GM19035 (cell line): ENCODE measurements at regions not wholly inside any gene's neighbourhood (a gene's known extent, or its start where the extent isn't known, plus 50 kb on each side); places are given as distances from the start of the nearest gene placed in this dataset.

Experiments
- ATAC-seq: cut with Tn5 transposase; IDR thresholded peaks from one replicate; pipeline ENCODE4 v1.9.1; 2021; ENCODE audit not compliant: unreplicated experiment

GRCh38 chr1:220367833-220368232, 95.6 kb upstream of the RAB3GAP2 start:
- no peak for ATAC-seq

DNA sequence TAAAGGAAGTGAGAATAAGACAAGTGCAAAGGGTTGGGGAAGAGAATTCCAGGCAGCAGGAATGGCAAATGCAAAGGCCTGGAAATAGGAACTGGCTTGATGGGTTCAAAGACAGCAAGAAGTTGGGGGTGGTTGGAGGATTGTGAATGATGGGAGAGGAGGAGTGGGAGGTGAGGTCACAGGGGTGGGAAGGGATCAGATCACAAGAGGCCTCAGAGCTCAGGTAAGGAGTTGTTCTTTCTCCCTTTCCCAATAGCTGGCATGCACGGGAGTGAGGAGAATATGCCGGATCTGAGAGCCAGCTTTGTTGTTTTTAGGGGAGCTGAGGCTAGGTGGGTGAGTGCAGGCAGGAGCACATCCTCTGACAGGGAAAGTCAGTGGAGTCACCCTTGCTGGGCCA, 94.0 kb upstream of the RAB3GAP2 start:
- ATAC-seq = no peak

- no peak for ATAC-seq
These were observed 91.1 kb upstream of the RAB3GAP2 start for GRCh38 chr1:220363196-220363837.

DNA sequence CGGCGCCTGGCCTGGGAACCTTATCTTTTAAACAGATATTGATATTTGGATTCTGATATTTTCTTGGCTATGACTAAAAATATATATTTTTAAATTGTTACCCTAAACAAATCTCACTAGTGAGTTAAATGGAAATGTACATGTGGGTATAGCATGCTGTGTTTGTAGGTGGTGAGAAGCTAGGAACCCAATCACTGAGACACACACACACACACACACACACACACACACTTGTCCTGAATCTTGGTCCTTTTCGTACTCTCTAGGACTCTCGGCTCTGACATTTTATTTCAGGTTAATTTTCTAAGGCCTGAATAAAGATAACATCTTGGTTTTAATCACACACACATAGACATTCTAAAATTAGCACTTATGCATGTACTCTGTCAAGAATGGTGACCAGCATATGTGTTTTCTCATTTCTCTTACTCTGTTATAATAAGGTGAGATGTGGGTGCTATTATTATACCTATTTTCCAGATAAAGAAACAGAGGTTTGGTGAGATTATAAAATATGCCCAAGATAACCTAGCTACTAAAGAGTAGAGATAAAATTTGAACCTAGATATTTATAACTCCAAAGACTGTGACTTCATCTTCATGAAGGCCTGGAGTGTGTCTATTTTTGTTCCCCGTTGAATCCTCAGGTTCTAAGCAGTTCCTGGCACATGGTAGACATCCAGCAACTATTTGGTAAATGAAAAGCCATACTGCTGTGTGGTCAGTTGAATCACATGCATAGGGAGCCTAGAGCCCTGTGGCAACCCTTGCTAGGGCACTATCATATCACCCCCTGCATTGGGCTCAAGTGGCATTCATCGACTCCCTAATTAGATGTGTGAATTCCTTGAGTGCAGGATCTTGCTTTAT, 85.0 kb upstream of the RAB3GAP2 start:
- no peak for ATAC-seq

- no peak for ATAC-seq
These were observed 81.2 kb upstream of the RAB3GAP2 start for GRCh38 chr1:220353229-220354012.

DNA sequence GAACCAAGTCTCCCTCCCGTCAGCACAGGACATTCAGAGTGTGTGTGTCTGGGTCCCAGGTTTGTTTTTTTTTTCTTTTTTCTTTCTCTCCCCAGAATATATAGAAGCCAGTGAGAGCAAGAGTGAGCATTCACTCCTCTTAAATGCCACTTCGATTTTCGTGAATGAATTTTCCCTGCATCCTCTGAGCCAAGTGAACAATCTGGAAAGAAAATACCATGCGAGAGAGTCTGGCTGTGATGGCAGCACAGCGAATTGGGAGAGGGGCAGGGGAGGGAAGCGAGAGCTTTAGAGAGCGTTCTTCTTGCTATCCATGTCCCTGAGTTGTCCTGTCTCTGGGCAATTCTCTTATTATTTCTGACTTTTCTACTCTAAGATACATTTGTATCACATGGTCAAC, 76.0 kb upstream of the RAB3GAP2 start:
- ATAC-seq = no peak

DNA sequence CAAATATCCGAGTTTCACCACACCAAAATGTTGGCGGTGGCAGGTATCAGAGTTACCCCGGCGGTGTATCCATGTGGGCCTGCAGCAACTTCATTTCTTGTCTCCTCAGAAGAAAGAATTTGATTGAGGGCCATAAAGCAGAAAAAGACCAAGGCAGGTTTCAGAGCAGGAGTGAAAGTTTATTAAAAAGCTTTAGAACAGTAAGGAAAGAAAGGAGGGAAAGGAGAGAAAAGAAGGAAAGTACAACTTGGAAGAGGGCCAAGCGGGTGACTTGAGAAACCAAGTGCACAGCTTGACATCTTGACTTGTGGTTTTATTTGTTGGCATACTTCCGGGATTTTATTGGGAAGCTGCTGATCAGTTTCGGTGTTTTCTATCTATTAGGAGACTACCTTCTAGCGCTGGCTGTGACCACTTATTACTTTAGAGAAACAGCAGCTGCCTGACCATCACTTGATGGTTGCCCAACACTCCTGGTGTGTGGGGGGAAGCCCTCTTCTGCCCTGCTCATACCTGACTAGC, 75.5 kb upstream of the RAB3GAP2 start:
- no peak for ATAC-seq

- ATAC-seq = peak; percentile 41
These were observed 72.5 kb upstream of the RAB3GAP2 start for GRCh38 chr1:220344745-220345144.

GRCh38 chr1:220342853-220343252, 70.6 kb upstream of the RAB3GAP2 start:
- ATAC-seq = no peak

GRCh38 chr1:220341126-220341525, 68.9 kb upstream of the RAB3GAP2 start:
- ATAC-seq = no peak

- ATAC-seq = no peak
These were observed 67.3 kb upstream of the RAB3GAP2 start for GRCh38 chr1:220339581-220339980.

GRCh38 chr1:220338759-220339158, 66.5 kb upstream of the RAB3GAP2 start:
- ATAC-seq = no peak

GRCh38 chr1:220336391-220337031, 64.3 kb upstream of the RAB3GAP2 start:
- no peak for ATAC-seq

GRCh38 chr1:220335668-220336067, 63.4 kb upstream of the RAB3GAP2 start:
- no peak for ATAC-seq

DNA sequence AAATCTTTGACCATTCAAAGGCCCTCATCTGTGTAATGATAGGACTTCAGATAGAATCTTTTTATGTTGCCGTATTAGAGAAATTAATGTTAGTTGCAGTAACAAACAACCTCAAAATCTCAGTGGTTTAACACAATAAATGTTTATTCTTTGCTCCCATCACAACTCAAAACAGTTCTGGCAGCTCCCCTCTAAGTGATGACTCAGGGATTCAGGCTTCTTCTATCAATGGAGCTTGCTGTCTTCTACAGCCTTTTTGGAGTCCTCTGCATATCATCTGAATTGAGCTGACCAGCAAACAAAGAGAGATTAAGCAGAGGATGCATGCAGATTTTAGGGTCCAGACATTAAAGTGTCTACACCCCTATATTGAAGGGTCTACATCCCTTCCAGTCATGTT, 59.1 kb upstream of the RAB3GAP2 start:
- ATAC-seq = no peak

GRCh38 chr1:220330265-220330664, 58.0 kb upstream of the RAB3GAP2 start:
- ATAC-seq = no peak

DNA sequence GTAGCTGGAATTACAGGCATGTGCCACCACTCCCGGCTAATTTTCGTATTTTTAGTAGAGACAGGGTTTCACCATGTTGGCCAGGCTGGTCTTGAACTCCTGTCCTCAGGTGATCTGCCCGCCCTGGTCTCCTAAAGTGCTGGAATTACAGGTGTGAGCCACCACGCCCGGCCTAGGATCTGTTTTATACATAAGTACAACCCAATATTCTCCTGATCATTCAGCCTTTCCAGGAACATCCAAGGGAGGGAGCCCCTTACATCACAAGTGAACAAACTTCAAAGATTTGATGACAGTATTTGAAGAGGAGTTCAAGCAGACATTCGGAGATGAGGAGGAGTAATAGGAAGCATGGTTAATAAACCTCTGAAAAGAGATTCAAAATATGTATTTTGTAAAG, 54.9 kb upstream of the RAB3GAP2 start:
- no peak for ATAC-seq

DNA sequence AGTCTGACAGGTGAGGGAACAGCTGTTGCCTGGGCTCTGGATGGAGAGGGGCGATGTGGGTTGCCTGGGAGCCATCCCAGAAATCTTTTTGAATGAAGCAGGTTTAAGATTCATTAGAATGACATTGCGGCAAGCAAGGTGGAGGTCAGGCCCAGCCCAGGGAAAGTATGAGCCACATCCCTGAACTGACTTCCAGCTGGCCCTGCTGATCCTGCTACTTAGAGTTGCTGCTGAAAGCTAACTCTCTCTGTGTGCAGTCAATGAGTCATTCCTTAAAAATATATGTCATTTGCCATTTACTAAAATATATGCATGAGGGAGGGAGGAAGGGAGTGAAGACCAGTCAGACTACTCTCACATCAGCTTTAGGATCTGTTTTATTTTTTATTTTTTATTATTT, 54.3 kb upstream of the RAB3GAP2 start:
- no peak for ATAC-seq

GRCh38 chr1:220325306-220325995, 53.2 kb upstream of the RAB3GAP2 start:
- no peak for ATAC-seq

DNA sequence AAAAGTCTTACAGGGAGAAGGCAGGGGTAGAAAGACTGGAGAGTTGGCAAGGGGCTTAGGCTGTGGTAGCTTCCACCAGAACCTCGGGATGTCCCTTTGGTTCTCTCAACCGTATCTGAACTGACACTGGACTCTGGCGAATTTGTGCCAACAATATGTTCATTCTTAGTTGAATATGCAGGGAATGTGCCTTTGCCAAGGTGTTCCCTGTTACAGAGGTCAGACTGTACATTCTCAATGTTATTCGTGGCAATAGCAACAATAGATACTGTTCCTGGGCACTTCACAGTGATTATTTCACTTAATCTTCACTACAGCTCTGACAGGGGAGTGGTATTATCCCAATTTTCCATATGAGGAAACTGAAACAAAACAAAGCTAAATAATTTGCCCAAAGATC, 51.5 kb upstream of the RAB3GAP2 start:
- no peak for ATAC-seq
